Activated T-helper 1 cell treated with anti-CD3 and anti-CD28 coated beads, Interleukin-12 subunit alpha, Interleukin-12 subunit beta, Interleukin-2, Interleukin-4 antibody, amounts not matched to agents 30 ng/mL and 10 ng/mL and 1 ng/mL, durations not matched to agents 14 hours and 24 hours and 36 hours (primary cell): ENCODE measurements at regions not wholly inside any gene's neighbourhood (a gene's known extent, or its start where the extent isn't known, plus 50 kb on each side); places are given as distances from the start of the nearest gene placed in this dataset.

Source experiments
- DNase-seq: peaks from one replicate; pipeline ENCODE4 v3.0.0; 2021; ENCODE audit warnings: low spot score
- H3K27ac Mint-ChIP-seq: one replicate; pipeline ENCODE4 v1.8.0; 2021; ENCODE audit warnings: mild to moderate bottlenecking, mixed read lengths
- H3K27me3 Mint-ChIP-seq: one replicate; pipeline ENCODE4 v1.8.0; 2022; ENCODE audit warnings: mild to moderate bottlenecking, moderate library complexity, mixed read lengths; ENCODE audit not compliant: insufficient read depth
- H3K36me3 Mint-ChIP-seq: one replicate; pipeline ENCODE4 v1.8.0; 2021; ENCODE audit warnings: low read depth, mixed read lengths
- H3K4me1 Mint-ChIP-seq: one replicate; pipeline ENCODE4 v1.8.0; 2021; ENCODE audit warnings: low read depth, mixed read lengths
- H3K4me3 Mint-ChIP-seq: one replicate; pipeline ENCODE4 v1.8.0; 2021; ENCODE audit warnings: mild to moderate bottlenecking, moderate library complexity, mixed read lengths
- H3K9me3 Mint-ChIP-seq: one replicate; pipeline ENCODE4 v1.8.0; 2021; ENCODE audit warnings: mixed read lengths
- intact Hi-C: fragments of 100-400 bp; cut with micrococcal nuclease; formaldehyde crosslinking; loops from one replicate; pipeline ENCODE4 v1.15.1; 2024

- Mint-ChIP-seq H3K27ac (no peak overlapping the region), H3K4me3 (no peak overlapping the region), H3K27me3 (peaks cover 2% of the 10 kb centered on the region), H3K9me3 (no peaks in the 10 kb centered on the region), H3K4me1 (no peaks in the 10 kb centered on the region), H3K36me3 (no peaks in the 10 kb centered on the region)
- intact Hi-C loops: no loop called here
- no peak for DNase-seq
Observed at GRCh38 chr17:70535986-70536385, 366.7 kb downstream of the KCNJ2 start.

GRCh38 chr17:70539132-70539924, 370.0 kb downstream of the KCNJ2 start:
- peaks cover 2% of the 10 kb centered on the region for H3K27me3 Mint-ChIP-seq
- H3K4me3 Mint-ChIP-seq: no peak overlapping the region
- H3K4me1 Mint-ChIP-seq: no peaks in the 10 kb centered on the region
- H3K36me3 Mint-ChIP-seq: no peaks in the 10 kb centered on the region
- intact Hi-C loops: no loop called here
- no peak for DNase-seq
- H3K9me3 Mint-ChIP-seq: peaks cover 4% of the 10 kb centered on the region
- H3K27ac Mint-ChIP-seq: no peak overlapping the region

GRCh38 chr17:70542876-70543275, 373.5 kb downstream of the KCNJ2 start:
- no peaks in the 10 kb centered on the region for H3K36me3 Mint-ChIP-seq
- H3K27me3 Mint-ChIP-seq: no peaks in the 10 kb centered on the region
- intact Hi-C loops: no loop called here
- H3K4me3 Mint-ChIP-seq: no peak overlapping the region
- peaks cover 4% of the 10 kb centered on the region for H3K9me3 Mint-ChIP-seq
- no peak overlapping the region for H3K27ac Mint-ChIP-seq
- DNase-seq: no peak
- H3K4me1 Mint-ChIP-seq: no peaks in the 10 kb centered on the region

- intact Hi-C loops: no loop called here
- no peak overlapping the region for H3K27ac Mint-ChIP-seq
- no peaks in the 10 kb centered on the region for H3K36me3 Mint-ChIP-seq
- H3K4me3 Mint-ChIP-seq: no peak overlapping the region
- H3K4me1 Mint-ChIP-seq: no peaks in the 10 kb centered on the region
- H3K27me3 Mint-ChIP-seq: no peaks in the 10 kb centered on the region
- H3K9me3 Mint-ChIP-seq: peaks cover 4% of the 10 kb centered on the region
- no peak for DNase-seq
Observed at GRCh38 chr17:70544317-70544716, 375.0 kb downstream of the KCNJ2 start.

GRCh38 chr17:70552230-70552981, 383.1 kb downstream of the KCNJ2 start:
- no peaks in the 10 kb centered on the region for H3K27me3 Mint-ChIP-seq
- no peaks in the 10 kb centered on the region for H3K9me3 Mint-ChIP-seq
- no peak for DNase-seq
- no peak overlapping the region for H3K4me3 Mint-ChIP-seq
- H3K27ac Mint-ChIP-seq: no peak overlapping the region
- intact Hi-C loops: loop anchor here (10.0 kb wide), 2 partner anchors 988 to 1028 kb away; no protein-coding TSS in a partner anchor
- no peaks in the 10 kb centered on the region for H3K4me1 Mint-ChIP-seq
- no peaks in the 10 kb centered on the region for H3K36me3 Mint-ChIP-seq

GRCh38 chr17:70552982-70553334, 383.6 kb downstream of the KCNJ2 start:
- Mint-ChIP-seq H3K4me1 (no peaks in the 10 kb centered on the region), H3K4me3 (no peak overlapping the region), H3K27me3 (no peaks in the 10 kb centered on the region), H3K27ac (no peak overlapping the region), H3K9me3 (no peaks in the 10 kb centered on the region), H3K36me3 (no peaks in the 10 kb centered on the region)
- no peak for DNase-seq
- intact Hi-C loops: loop anchor here (10.0 kb wide), 2 partner anchors 988 to 1028 kb away; no protein-coding TSS in a partner anchor

GRCh38 chr17:70555723-70556122, 386.4 kb downstream of the KCNJ2 start:
- no peak for DNase-seq
- H3K27me3 Mint-ChIP-seq: no peaks in the 10 kb centered on the region
- intact Hi-C loops: loop anchor here (10.0 kb wide), 2 partner anchors 991 to 1031 kb away; no protein-coding TSS in a partner anchor
- H3K4me1 Mint-ChIP-seq: no peaks in the 10 kb centered on the region
- H3K9me3 Mint-ChIP-seq: no peaks in the 10 kb centered on the region
- H3K36me3 Mint-ChIP-seq: no peaks in the 10 kb centered on the region
- H3K27ac Mint-ChIP-seq: no peak overlapping the region
- no peak overlapping the region for H3K4me3 Mint-ChIP-seq

- no peaks in the 10 kb centered on the region for H3K27me3 Mint-ChIP-seq
- no peak overlapping the region for H3K27ac Mint-ChIP-seq
- no peak for DNase-seq
- intact Hi-C loops: loop anchor here (10.0 kb wide), 2 partner anchors 994 to 1034 kb away; no protein-coding TSS in a partner anchor
- H3K4me3 Mint-ChIP-seq: no peak overlapping the region
- H3K4me1 Mint-ChIP-seq: no peaks in the 10 kb centered on the region
- no peaks in the 10 kb centered on the region for H3K36me3 Mint-ChIP-seq
- no peaks in the 10 kb centered on the region for H3K9me3 Mint-ChIP-seq
Observed at GRCh38 chr17:70558821-70559220, 389.5 kb downstream of the KCNJ2 start.

GRCh38 chr17:70560471-70560870, 391.1 kb downstream of the KCNJ2 start:
- Mint-ChIP-seq H3K4me1 (no peaks in the 10 kb centered on the region), H3K9me3 (no peaks in the 10 kb centered on the region), H3K36me3 (no peaks in the 10 kb centered on the region), H3K4me3 (no peak overlapping the region), H3K27ac (no peak overlapping the region), H3K27me3 (no peaks in the 10 kb centered on the region)
- no peak for DNase-seq
- intact Hi-C loops: no loop called here

GRCh38 chr17:70562137-70562536, 392.8 kb downstream of the KCNJ2 start:
- Mint-ChIP-seq H3K4me1 (no peaks in the 10 kb centered on the region), H3K9me3 (no peaks in the 10 kb centered on the region), H3K4me3 (no peak overlapping the region), H3K27ac (no peak overlapping the region), H3K36me3 (no peaks in the 10 kb centered on the region), H3K27me3 (no peaks in the 10 kb centered on the region)
- no peak for DNase-seq
- intact Hi-C loops: no loop called here

GRCh38 chr17:70563281-70563820, 394.0 kb downstream of the KCNJ2 start:
- DNase-seq: no peak
- H3K4me1 Mint-ChIP-seq: no peaks in the 10 kb centered on the region
- no peaks in the 10 kb centered on the region for H3K27me3 Mint-ChIP-seq
- intact Hi-C loops: no loop called here
- H3K4me3 Mint-ChIP-seq: no peak overlapping the region
- no peaks in the 10 kb centered on the region for H3K9me3 Mint-ChIP-seq
- H3K27ac Mint-ChIP-seq: no peak overlapping the region
- H3K36me3 Mint-ChIP-seq: no peaks in the 10 kb centered on the region

- H3K36me3 Mint-ChIP-seq: no peaks in the 10 kb centered on the region
- intact Hi-C loops: no loop called here
- no peak overlapping the region for H3K4me3 Mint-ChIP-seq
- no peaks in the 10 kb centered on the region for H3K4me1 Mint-ChIP-seq
- DNase-seq: no peak
- no peaks in the 10 kb centered on the region for H3K9me3 Mint-ChIP-seq
- H3K27ac Mint-ChIP-seq: no peak overlapping the region
- no peaks in the 10 kb centered on the region for H3K27me3 Mint-ChIP-seq
Observed at GRCh38 chr17:70564006-70564620, 394.8 kb downstream of the KCNJ2 start.

GRCh38 chr17:70569128-70569527, 399.8 kb downstream of the KCNJ2 start:
- Mint-ChIP-seq H3K9me3 (no peaks in the 10 kb centered on the region), H3K27me3 (peaks cover 3% of the 10 kb centered on the region), H3K4me3 (no peak overlapping the region), H3K36me3 (no peaks in the 10 kb centered on the region), H3K4me1 (no peaks in the 10 kb centered on the region), H3K27ac (no peak overlapping the region)
- intact Hi-C loops: no loop called here
- DNase-seq: no peak
